ENCODE measurements at regions not wholly inside any gene's neighbourhood (a gene's known extent, or its start where the extent isn't known, plus 50 kb on each side); places are given as distances from the start of the nearest gene placed in this dataset.

DNA sequence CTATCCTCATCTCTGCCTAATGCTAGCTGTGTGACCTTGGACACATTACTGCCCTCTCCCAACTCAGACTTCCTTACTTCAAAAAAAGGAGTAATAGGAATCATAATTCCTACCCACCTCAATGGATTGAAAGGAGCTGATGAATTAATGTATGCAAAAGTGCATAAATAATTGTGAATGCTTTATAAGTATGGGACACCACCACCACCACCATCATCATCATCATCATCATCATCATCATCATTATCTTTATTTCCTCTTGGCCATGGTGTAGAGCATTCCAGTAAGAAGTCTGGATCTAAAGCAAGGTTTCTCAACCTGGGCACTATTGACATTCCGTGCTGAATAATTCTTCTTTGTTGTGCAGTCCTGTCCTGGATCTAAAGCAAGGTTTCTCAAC is 282.5 kb downstream of the MEX3B start (continued):
- TF ChIP-seq, protein P1, sequence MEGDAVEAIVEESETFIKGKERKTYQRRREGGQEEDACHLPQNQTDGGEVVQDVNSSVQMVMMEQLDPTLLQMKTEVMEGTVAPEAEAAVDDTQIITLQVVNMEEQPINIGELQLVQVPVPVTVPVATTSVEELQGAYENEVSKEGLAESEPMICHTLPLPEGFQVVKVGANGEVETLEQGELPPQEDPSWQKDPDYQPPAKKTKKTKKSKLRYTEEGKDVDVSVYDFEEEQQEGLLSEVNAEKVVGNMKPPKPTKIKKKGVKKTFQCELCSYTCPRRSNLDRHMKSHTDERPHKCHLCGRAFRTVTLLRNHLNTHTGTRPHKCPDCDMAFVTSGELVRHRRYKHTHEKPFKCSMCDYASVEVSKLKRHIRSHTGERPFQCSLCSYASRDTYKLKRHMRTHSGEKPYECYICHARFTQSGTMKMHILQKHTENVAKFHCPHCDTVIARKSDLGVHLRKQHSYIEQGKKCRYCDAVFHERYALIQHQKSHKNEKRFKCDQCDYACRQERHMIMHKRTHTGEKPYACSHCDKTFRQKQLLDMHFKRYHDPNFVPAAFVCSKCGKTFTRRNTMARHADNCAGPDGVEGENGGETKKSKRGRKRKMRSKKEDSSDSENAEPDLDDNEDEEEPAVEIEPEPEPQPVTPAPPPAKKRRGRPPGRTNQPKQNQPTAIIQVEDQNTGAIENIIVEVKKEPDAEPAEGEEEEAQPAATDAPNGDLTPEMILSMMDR (IDR thresholded peaks at IDR 0.05), result no peak
- TF ChIP-seq TEAD4 (IDR thresholded peaks at IDR 0.05; ENCODE audit: borderline replicate concordance, insufficient read depth), result no peak
- TF ChIP-seq NFIC (IDR thresholded peaks at IDR 0.05; ENCODE audit: borderline replicate concordance), result no peak
- TF ChIP-seq SMC3 (IDR thresholded peaks at IDR 0.05; ENCODE audit: low read depth, low read length), result no peak
- TF ChIP-seq POLR2AphosphoS5 (IDR thresholded peaks at IDR 0.05; ENCODE audit: low read depth, low read length), result no peak
- TF ChIP-seq, protein P2, sequence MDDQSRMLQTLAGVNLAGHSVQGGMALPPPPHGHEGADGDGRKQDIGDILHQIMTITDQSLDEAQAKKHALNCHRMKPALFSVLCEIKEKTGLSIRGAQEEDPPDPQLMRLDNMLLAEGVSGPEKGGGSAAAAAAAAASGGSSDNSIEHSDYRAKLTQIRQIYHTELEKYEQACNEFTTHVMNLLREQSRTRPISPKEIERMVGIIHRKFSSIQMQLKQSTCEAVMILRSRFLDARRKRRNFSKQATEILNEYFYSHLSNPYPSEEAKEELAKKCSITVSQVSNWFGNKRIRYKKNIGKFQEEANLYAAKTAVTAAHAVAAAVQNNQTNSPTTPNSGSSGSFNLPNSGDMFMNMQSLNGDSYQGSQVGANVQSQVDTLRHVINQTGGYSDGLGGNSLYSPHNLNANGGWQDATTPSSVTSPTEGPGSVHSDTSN (IDR thresholded peaks at IDR 0.05), result no peak
- no peak for TF ChIP-seq MEF2A (IDR thresholded peaks at IDR 0.05; ENCODE audit: borderline replicate concordance, low read depth)

GRCh38 chr15:81760686-81761085 is 285.1 kb downstream of the MEX3B start:
- 58% methylated on average over 8 of the region's 8 CpGs for WGBS (ENCODE audit: low lambda C conversion rate)
- no peak overlapping the region for H3K27ac ChIP-seq (ENCODE audit: low read depth in 2 of 2, low read length in 1 of 2)
- no peak overlapping the region for H2AFZ ChIP-seq (ENCODE audit: low read depth)
- H3K27me3 ChIP-seq (ENCODE audit: insufficient read depth), result no peaks in the 10 kb centered on the region
- no peak for TF ChIP-seq RAD21 (IDR thresholded peaks at IDR 0.05; ENCODE audit: low read length)
- TF ChIP-seq RXRA (IDR thresholded peaks at IDR 0.05; ENCODE audit: borderline replicate concordance, low read depth), result no peak
- TF ChIP-seq EP300 (IDR thresholded peaks at IDR 0.05; ENCODE audit: borderline replicate concordance in 1 of 2, low read depth in 1 of 2, low read length in 1 of 2), result no peak
- no peak for TF ChIP-seq RCOR1 (IDR thresholded peaks at IDR 0.05; ENCODE audit: low read length)
- no peak for TF ChIP-seq FOXJ3 (CRISPR knock-in tag; IDR thresholded peaks at IDR 0.05)
- no peak for TF ChIP-seq TCF12 (IDR thresholded peaks at IDR 0.05)
- no peak for TF ChIP-seq MXI1 (IDR thresholded peaks at IDR 0.05; ENCODE audit: low read depth, low read length)
- no peak for TF ChIP-seq NRF1 (IDR thresholded peaks at IDR 0.05; ENCODE audit: low read depth, low read length)
- TF ChIP-seq ELF1 (IDR thresholded peaks at IDR 0.05), result no peak
- no peak for TF ChIP-seq GATA2 (CRISPR knock-in tag; IDR thresholded peaks at IDR 0.05)
- no peak for TF ChIP-seq RFX5 (IDR thresholded peaks at IDR 0.05; ENCODE audit: low read length)
- no peak for TF ChIP-seq CHD2 (IDR thresholded peaks at IDR 0.05; ENCODE audit: low read length, partially characterized antibody)
- no peaks in the 10 kb centered on the region for H4K20me1 ChIP-seq (ENCODE audit: insufficient read depth)
- H3K79me2 ChIP-seq (ENCODE audit: insufficient read depth), result no peaks in the 10 kb centered on the region
- no peak overlapping the region for H3K4me3 ChIP-seq (ENCODE audit: low read depth in 2 of 2, low read length in 1 of 2)
- H3K4me1 ChIP-seq (ENCODE audit: control insufficient read depth in 1 of 2, insufficient read depth in 2 of 2, low read depth in 1 of 2, low read length in 1 of 2), result no peaks in the 10 kb centered on the region
- DNase-seq, result no peak
- no peaks in the 10 kb centered on the region for H3K9me2 ChIP-seq
- no peak overlapping the region for H3K9ac ChIP-seq
- POLR2A ChIA-PET, result no interaction called here
- H3K36me3 ChIP-seq (replicated peaks in 1 of 2; ENCODE audit: control insufficient read depth in 1 of 2, insufficient read depth in 2 of 2, low read length in 1 of 2), result no peaks in the 10 kb centered on the region
- H3F3A ChIP-seq (replicated peaks; ENCODE audit: insufficient read depth), result no peaks in the 10 kb centered on the region
- no peaks in the 10 kb centered on the region for H3K9me3 ChIP-seq
- no peak overlapping the region for H3K4me2 ChIP-seq
- CTCF ChIA-PET, result no interaction called here
